Nephron (organoid): ENCODE measurements at regions not wholly inside any gene's neighbourhood (a gene's known extent, or its start where the extent isn't known, plus 50 kb on each side); places are given as distances from the start of the nearest gene placed in this dataset.

Source experiments
- H3K27ac Mint-ChIP-seq, 3 experiments: 2 replicates each; pipeline ENCODE4 v1.8.0; 2020; ENCODE audit warnings: mixed read lengths in 3 of 3, mild to moderate bottlenecking in 2 of 3, moderate library complexity in 1 of 3
- H3K27me3 Mint-ChIP-seq: 2 replicates; pipeline ENCODE4 v1.8.0; 2021; ENCODE audit warnings: low read depth, mild to moderate bottlenecking, moderate library complexity, mixed read lengths
- H3K36me3 Mint-ChIP-seq: 2 replicates; pipeline ENCODE4 v1.8.0; 2020; ENCODE audit warnings: low read depth, mixed read lengths
- H3K4me1 Mint-ChIP-seq: 2 replicates; pipeline ENCODE4 v1.8.0; 2020; ENCODE audit warnings: mixed read lengths
- H3K4me3 Mint-ChIP-seq, 3 experiments: 2 replicates each; pipeline ENCODE4 v1.8.0; 2020; ENCODE audit warnings: mild to moderate bottlenecking in 3 of 3, mixed read lengths in 3 of 3, moderate library complexity in 2 of 3
- H3K9me3 Mint-ChIP-seq: 2 replicates; pipeline ENCODE4 v1.8.0; 2020; ENCODE audit warnings: mixed read lengths
- TF ChIP-seq, protein P1 (sequence below), 3 experiments: fragments of 200-600 bp; sonication (generic); IDR thresholded peaks; one replicate each; pipeline ENCODE4 v1.5.0; 2021; ENCODE audit warnings: antibody characterized with exemption in 3 of 3; ENCODE audit not compliant: unreplicated experiment in 3 of 3

DNA sequence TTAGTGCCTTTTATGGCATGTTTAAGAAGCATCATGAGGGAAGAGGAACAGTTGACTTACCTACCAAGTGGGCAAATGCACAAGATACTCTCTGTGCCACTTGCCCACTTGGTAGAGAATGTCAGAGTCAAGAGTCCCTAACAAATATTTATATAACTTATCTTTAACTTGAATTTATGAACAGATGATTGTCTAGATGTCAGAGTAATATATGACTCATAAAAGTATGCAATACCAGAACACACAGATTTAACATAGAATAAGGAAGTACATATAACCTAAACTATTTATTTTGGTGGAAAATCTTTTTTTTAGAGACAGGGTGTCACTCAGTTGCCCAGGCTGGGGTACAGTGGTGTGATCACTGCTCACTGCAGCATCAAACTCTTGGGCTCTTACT is 130.0 kb upstream of the NANOGP8 start:
- Mint-ChIP-seq H3K36me3 (no peaks in the 10 kb centered on the region), H3K27ac (no peak overlapping the region), H3K4me1 (peaks cover 22% of the 10 kb centered on the region), H3K9me3 (no peaks in the 10 kb centered on the region), H3K4me3 (no peak overlapping the region), H3K27me3 (no peaks in the 10 kb centered on the region)
- TF ChIP-seq, protein P1, sequence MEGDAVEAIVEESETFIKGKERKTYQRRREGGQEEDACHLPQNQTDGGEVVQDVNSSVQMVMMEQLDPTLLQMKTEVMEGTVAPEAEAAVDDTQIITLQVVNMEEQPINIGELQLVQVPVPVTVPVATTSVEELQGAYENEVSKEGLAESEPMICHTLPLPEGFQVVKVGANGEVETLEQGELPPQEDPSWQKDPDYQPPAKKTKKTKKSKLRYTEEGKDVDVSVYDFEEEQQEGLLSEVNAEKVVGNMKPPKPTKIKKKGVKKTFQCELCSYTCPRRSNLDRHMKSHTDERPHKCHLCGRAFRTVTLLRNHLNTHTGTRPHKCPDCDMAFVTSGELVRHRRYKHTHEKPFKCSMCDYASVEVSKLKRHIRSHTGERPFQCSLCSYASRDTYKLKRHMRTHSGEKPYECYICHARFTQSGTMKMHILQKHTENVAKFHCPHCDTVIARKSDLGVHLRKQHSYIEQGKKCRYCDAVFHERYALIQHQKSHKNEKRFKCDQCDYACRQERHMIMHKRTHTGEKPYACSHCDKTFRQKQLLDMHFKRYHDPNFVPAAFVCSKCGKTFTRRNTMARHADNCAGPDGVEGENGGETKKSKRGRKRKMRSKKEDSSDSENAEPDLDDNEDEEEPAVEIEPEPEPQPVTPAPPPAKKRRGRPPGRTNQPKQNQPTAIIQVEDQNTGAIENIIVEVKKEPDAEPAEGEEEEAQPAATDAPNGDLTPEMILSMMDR (IDR thresholded peaks at IDR 0.05; ENCODE audit: unreplicated experiment in 3 of 3): no peak

DNA sequence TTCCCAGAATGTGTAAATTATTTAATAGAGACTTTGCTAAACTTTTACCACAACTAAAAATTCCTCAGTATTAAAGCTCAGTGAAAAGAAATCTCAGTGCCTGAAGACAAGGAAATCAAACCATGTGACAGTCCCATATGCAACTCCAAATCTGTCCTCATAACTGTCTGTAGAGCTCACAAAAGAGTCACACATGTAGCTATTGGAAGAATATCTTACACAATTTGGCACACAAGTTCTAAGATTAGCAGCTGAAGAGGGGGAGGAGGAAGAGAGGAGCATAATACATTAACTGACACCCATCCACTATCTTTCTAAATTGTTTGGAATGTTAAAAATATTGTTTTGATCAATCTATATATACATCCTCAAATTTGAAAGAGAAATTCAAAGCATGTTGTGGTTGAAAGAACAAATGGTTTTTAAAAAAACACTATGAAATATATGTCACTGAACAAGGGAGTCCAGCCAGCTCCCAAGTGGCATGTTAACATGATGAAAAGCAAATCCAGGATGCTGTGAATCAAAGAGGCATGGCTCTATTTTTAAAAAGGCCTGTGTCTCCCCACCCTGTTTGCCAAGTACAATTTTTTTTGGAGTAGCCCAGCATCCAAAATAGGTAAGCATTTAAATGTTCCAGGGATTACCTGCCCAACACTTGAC is 126.3 kb upstream of the NANOGP8 start:
- H3K4me1 Mint-ChIP-seq: peaks cover 4% of the 10 kb centered on the region
- no peaks in the 10 kb centered on the region for H3K36me3 Mint-ChIP-seq
- no peak overlapping the region for H3K4me3 Mint-ChIP-seq
- peak overlapping the region in 1 of 3 experiments; percentile 77 for H3K27ac Mint-ChIP-seq
- TF ChIP-seq, protein P1 (IDR thresholded peaks at IDR 0.05; ENCODE audit: unreplicated experiment in 3 of 3): no peak
- H3K9me3 Mint-ChIP-seq: no peaks in the 10 kb centered on the region
- no peaks in the 10 kb centered on the region for H3K27me3 Mint-ChIP-seq

DNA sequence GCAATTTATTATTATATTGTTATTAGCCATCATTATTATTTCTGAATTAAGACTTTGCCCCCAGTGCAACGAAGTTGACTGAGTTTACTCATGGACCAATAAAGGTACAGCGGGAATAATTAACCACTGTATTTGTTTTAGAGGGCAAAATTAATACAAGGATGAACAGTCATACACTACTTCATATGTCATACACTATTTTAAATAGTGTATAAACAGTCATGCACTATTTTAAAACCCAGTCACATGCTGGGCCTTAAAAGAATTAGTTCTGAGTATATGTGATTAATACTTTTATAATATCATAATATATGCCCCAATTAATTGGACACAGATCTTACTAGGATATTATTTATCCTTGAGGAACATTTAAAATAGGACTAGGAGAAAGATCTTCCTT is 125.3 kb upstream of the NANOGP8 start:
- no peak overlapping the region for H3K4me3 Mint-ChIP-seq
- no peak overlapping the region for H3K27ac Mint-ChIP-seq
- H3K27me3 Mint-ChIP-seq: no peaks in the 10 kb centered on the region
- no peaks in the 10 kb centered on the region for H3K9me3 Mint-ChIP-seq
- TF ChIP-seq, protein P1 (IDR thresholded peaks at IDR 0.05; ENCODE audit: unreplicated experiment in 3 of 3): no peak
- peaks cover 4% of the 10 kb centered on the region for H3K4me1 Mint-ChIP-seq
- H3K36me3 Mint-ChIP-seq: no peaks in the 10 kb centered on the region

DNA sequence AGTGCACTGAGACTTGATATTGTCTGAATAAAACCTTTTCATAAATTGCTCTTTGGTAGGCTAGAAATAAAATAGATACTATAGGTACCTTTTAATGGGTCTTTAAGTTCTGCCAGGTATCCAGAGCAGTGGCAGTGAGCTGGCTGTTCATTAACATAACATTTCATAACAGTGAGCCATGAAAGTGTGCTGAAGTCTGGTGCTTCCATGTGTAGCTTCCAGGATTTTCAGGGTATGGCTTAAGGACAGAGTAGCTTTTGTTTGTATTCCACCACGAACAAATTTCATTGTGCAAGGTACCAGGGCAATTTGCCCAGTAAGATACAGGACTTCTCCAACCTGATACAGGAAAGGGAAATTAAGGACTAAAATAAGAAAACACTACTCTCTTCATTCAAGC is 124.7 kb upstream of the NANOGP8 start:
- Mint-ChIP-seq H3K4me3 (no peak overlapping the region), H3K27me3 (no peaks in the 10 kb centered on the region), H3K9me3 (no peaks in the 10 kb centered on the region), H3K36me3 (no peaks in the 10 kb centered on the region), H3K27ac (no peak overlapping the region), H3K4me1 (peaks cover 4% of the 10 kb centered on the region)
- TF ChIP-seq, protein P1 (IDR thresholded peaks at IDR 0.05; ENCODE audit: unreplicated experiment in 3 of 3): no peak

DNA sequence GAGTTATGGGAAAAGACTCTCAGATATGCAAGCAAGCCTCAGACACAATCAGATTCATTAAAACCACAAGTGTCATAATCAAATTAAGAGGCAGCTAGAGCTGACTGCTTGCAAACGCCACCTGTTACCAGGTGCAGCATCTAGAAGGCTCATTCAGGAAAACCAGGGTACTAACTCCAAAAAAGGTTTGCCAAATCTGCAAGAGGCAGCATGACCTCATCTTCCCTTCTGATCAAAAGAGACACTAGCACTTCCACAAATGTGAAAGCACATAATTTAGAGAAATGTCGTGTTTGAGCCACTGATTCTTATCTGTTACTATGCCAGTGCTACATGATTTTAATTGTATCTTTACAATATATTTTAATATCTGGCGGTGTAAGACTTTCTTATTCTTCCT is 123.3 kb upstream of the NANOGP8 start:
- no peaks in the 10 kb centered on the region for H3K27me3 Mint-ChIP-seq
- H3K4me1 Mint-ChIP-seq: peaks cover 4% of the 10 kb centered on the region
- no peak overlapping the region for H3K27ac Mint-ChIP-seq
- TF ChIP-seq, protein P1 (IDR thresholded peaks at IDR 0.05; ENCODE audit: unreplicated experiment in 3 of 3): no peak
- H3K9me3 Mint-ChIP-seq: no peaks in the 10 kb centered on the region
- H3K4me3 Mint-ChIP-seq: no peak overlapping the region
- H3K36me3 Mint-ChIP-seq: no peaks in the 10 kb centered on the region

DNA sequence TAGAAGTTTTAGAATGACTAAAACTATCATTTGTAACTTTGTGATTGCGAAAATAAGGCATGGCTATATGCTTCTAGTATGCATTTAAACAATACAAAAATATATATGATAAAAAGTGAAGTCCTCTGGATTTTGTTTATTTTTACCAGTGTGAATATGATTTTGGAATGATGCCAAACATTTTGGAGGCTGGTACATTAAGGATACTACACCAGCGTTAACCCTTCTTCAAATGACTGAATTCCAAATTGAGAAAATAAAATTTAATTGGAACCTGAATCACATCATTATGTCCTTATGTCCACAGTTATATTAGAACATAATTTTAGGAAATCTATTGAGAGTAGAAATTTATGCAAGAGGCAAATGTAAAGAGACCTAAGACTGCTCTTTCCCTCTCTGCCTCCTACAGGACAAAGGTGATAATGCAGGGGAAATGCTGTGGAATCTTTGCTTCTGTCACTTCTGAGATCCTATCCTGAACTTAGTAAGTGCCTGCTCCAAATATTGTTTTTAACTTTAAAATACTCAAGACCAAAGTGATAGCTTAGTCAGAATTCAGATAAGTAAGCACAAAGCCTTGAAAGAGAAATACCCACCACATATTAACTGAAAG is 121.1 kb upstream of the NANOGP8 start:
- no peaks in the 10 kb centered on the region for H3K36me3 Mint-ChIP-seq
- TF ChIP-seq, protein P1 (IDR thresholded peaks at IDR 0.05; ENCODE audit: unreplicated experiment in 3 of 3): peak in 1 of 3 experiments; percentile 23
- H3K9me3 Mint-ChIP-seq: no peaks in the 10 kb centered on the region
- no peak overlapping the region for H3K27ac Mint-ChIP-seq
- no peak overlapping the region for H3K4me3 Mint-ChIP-seq
- H3K27me3 Mint-ChIP-seq: no peaks in the 10 kb centered on the region
- H3K4me1 Mint-ChIP-seq: peaks cover 2% of the 10 kb centered on the region
